HG02973 (cell line): ENCODE measurements at regions not wholly inside any gene's neighbourhood (a gene's known extent, or its start where the extent isn't known, plus 50 kb on each side); places are given as distances from the start of the nearest gene placed in this dataset.
"Not testable (repeated sequence)": the region's sequence is repeated elsewhere in the genome, so short reads cannot be mapped to it uniquely, and the experiment has no call there.

Experiments used
- ATAC-seq: cut with Tn5 transposase; IDR thresholded peaks from one replicate; pipeline ENCODE4 v1.9.1; 2021; ENCODE audit warnings: moderate library complexity; ENCODE audit not compliant: unreplicated experiment

GRCh38 chr16:86335266-86336172, 174.8 kb upstream of the FOXF1 start:
- ATAC-seq = no peak

- ATAC-seq = no peak
Observed at GRCh38 chr16:86337138-86337537, 173.2 kb upstream of the FOXF1 start.

- no peak for ATAC-seq
Observed at GRCh38 chr16:86337581-86338402, 172.5 kb upstream of the FOXF1 start.

- ATAC-seq = no peak
Observed at GRCh38 chr16:86338403-86339115, 171.8 kb upstream of the FOXF1 start.

- ATAC-seq = no peak
Observed at GRCh38 chr16:86342161-86342834, 168.0 kb upstream of the FOXF1 start.

- ATAC-seq = no peak
Observed at GRCh38 chr16:86343027-86343795, 167.1 kb upstream of the FOXF1 start.

- no peak for ATAC-seq
Observed at GRCh38 chr16:86343796-86344585, 166.3 kb upstream of the FOXF1 start.

- ATAC-seq = no peak
Observed at GRCh38 chr16:86344586-86344871, 165.8 kb upstream of the FOXF1 start.

- no peak for ATAC-seq
Observed at GRCh38 chr16:86344881-86345280, 165.4 kb upstream of the FOXF1 start.

- ATAC-seq = no peak
Observed at GRCh38 chr16:86345516-86345915, 164.8 kb upstream of the FOXF1 start.

- no peak for ATAC-seq
Observed at GRCh38 chr16:86346034-86346433, 164.3 kb upstream of the FOXF1 start.

GRCh38 chr16:86347090-86347489, 163.2 kb upstream of the FOXF1 start:
- ATAC-seq = no peak

GRCh38 chr16:86347916-86348555, 162.3 kb upstream of the FOXF1 start:
- ATAC-seq = no peak

- ATAC-seq = no peak
Observed at GRCh38 chr16:86349338-86349900, 160.9 kb upstream of the FOXF1 start.

GRCh38 chr16:86350289-86350688, 160.0 kb upstream of the FOXF1 start:
- no peak for ATAC-seq

GRCh38 chr16:86351041-86351784, 159.1 kb upstream of the FOXF1 start:
- ATAC-seq = no peak

GRCh38 chr16:86351785-86352139, 158.6 kb upstream of the FOXF1 start:
- not testable (repeated sequence) for ATAC-seq

GRCh38 chr16:86353148-86353547, 157.2 kb upstream of the FOXF1 start:
- no peak for ATAC-seq
